Peyer's patch (tissue), 4 donors: ENCODE measurements at regions not wholly inside any gene's neighbourhood (a gene's known extent, or its start where the extent isn't known, plus 50 kb on each side); places are given as distances from the start of the nearest gene placed in this dataset.

Experiments
- DNase-seq, 3 donors: peaks; one replicate each; pipeline ENCODE4 v3.0.0-alpha.2; 2017 to 2019
- H3K27ac ChIP-seq, 4 donors: fragments of 200-600 bp; sonication (generic); one replicate each; pipeline ENCODE4 v1.5.1; 2016 to 2019
- H3K27me3 ChIP-seq, 2 donors: fragments of 200-600 bp; sonication (generic); one replicate each; pipeline ENCODE4 v1.5.1; 2019
- H3K36me3 ChIP-seq, 3 donors: fragments of 200-600 bp; sonication (generic); one replicate each; pipeline ENCODE4 v1.5.1; 2016 to 2019
- H3K4me1 ChIP-seq, 4 donors: fragments of 200-600 bp; sonication (generic); one replicate each; pipeline ENCODE4 v1.5.1; 2016 to 2019
- H3K4me3 ChIP-seq, 4 donors: fragments of 200-600 bp; sonication (generic); 1 replicate in 3 of 4; 2 replicates in 1 of 4; pipeline ENCODE4 v1.5.1; 2016 to 2019; ENCODE audit warnings: mild to moderate bottlenecking in 1 of 4
- H3K9me3 ChIP-seq, 4 donors: fragments of 200-600 bp; sonication (generic); one replicate each; pipeline ENCODE4 v1.5.1; 2016 to 2019; ENCODE audit warnings: mild to moderate bottlenecking in 1 of 4
- POLR2A ChIP-seq, 2 donors: fragments of 450-650 bp; IDR thresholded peaks; one replicate each; pipeline ENCODE4 v1.5.1; 2017; ENCODE audit warnings: antibody characterized with exemption in 2 of 2, mild to moderate bottlenecking in 2 of 2, moderate library complexity in 2 of 2
- TF ChIP-seq, protein P1 (sequence below), 6 experiments: fragments of 450-650 bp in 4 of 6; fragments of 200-600 bp in 2 of 6; sonication (generic) in 1 of 6; IDR thresholded peaks; one replicate each; pipeline ENCODE4 v1.5.1; 2017 to 2019; ENCODE audit warnings: antibody characterized with exemption in 6 of 6, mild to moderate bottlenecking in 3 of 6, moderate library complexity in 1 of 6

DNA sequence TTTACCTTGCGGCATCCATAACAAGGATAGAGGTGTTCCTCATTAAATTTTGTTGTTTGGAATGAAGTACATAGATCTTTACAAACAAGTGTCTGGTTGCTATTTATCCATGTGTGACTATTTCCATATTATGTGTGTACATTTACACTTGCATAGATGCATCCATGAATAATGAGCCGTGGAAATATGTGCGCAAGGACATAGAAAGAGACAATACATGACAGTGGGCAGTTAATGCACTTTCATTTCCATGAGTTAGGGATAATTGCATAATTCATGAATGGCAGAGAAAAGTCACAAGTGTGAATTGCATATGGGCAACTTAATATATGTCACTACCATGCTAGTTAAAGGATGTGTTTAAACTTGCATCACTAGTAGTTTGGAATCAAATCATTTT is 338.2 kb upstream of the PITX2 start:
- DNase-seq, result no peak
- TF ChIP-seq POLR2A (IDR thresholded peaks at IDR 0.05), result no peak
- TF ChIP-seq, protein P1, sequence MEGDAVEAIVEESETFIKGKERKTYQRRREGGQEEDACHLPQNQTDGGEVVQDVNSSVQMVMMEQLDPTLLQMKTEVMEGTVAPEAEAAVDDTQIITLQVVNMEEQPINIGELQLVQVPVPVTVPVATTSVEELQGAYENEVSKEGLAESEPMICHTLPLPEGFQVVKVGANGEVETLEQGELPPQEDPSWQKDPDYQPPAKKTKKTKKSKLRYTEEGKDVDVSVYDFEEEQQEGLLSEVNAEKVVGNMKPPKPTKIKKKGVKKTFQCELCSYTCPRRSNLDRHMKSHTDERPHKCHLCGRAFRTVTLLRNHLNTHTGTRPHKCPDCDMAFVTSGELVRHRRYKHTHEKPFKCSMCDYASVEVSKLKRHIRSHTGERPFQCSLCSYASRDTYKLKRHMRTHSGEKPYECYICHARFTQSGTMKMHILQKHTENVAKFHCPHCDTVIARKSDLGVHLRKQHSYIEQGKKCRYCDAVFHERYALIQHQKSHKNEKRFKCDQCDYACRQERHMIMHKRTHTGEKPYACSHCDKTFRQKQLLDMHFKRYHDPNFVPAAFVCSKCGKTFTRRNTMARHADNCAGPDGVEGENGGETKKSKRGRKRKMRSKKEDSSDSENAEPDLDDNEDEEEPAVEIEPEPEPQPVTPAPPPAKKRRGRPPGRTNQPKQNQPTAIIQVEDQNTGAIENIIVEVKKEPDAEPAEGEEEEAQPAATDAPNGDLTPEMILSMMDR (IDR thresholded peaks at IDR 0.05), result no peak

DNA sequence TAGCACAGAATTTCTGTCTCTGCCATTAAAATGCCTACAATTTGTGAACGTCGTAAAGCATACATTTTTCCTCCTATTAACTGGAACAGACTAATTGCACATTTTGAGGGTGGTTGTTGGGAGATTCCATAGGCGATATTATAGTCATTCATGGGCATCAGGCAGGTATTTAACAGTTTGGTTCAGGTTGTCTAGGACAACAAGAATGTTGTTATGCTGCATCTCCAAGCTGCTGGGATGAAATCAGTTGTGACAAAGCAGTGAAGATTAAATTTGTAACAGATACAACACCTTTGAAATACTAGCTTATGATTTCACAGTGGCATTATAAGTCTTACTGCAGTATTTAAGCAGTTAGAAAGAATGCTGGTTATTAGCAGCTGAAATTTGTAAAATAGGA is 339.7 kb upstream of the PITX2 start:
- no peaks in the 10 kb centered on the region for H3K36me3 ChIP-seq
- H3K27ac ChIP-seq, result no peak overlapping the region
- H3K9me3 ChIP-seq, result no peaks in the 10 kb centered on the region
- H3K4me3 ChIP-seq, result no peak overlapping the region
- H3K27me3 ChIP-seq, result no peaks in the 10 kb centered on the region
- TF ChIP-seq POLR2A (IDR thresholded peaks at IDR 0.05), result no peak
- TF ChIP-seq, protein P1 (IDR thresholded peaks at IDR 0.05), result no peak
- no peaks in the 10 kb centered on the region for H3K4me1 ChIP-seq
- DNase-seq, result no peak

More for the DNA sequence above, 338.2 kb upstream of the PITX2 start:
- Histone ChIP-seq H3K36me3 (no peaks in the 10 kb centered on the region), H3K4me3 (no peak overlapping the region), H3K4me1 (no peaks in the 10 kb centered on the region), H3K27ac (no peak overlapping the region), H3K27me3 (no peaks in the 10 kb centered on the region), H3K9me3 (no peaks in the 10 kb centered on the region)

DNA sequence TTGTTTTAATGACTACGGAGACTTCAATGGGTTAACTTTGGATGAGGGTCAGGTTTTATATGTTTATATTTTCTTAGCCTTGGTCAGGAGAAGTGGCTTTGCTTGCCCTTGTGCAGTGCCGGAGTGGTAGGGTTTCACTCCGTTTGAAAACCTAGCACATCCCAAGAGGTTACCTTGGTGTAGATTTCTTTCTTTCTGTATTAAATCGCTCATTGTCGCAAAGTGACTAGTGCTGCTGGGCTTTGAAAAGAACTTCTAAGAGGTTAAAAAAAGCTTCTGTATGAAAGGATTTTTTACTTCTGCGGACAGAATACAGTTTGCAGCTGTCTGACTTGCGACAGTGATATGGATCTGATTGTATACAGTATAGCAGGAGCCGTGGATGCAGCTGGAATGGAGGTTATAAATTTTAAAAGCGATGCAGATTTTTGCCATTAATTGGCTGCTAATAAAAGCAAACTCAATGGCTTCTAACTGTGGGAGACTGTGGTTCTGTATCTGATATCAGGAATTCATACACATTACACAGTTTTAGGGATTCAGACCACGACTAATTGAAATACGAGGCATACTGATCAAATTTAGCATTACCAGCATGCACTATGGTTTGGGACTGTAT is 340.9 kb upstream of the PITX2 start:
- no peaks in the 10 kb centered on the region for H3K27me3 ChIP-seq
- H3K4me1 ChIP-seq, result no peaks in the 10 kb centered on the region
- no peak overlapping the region for H3K27ac ChIP-seq
- no peak for TF ChIP-seq POLR2A (IDR thresholded peaks at IDR 0.05)
- TF ChIP-seq, protein P1 (IDR thresholded peaks at IDR 0.05), result no peak
- H3K9me3 ChIP-seq, result no peaks in the 10 kb centered on the region
- no peak overlapping the region for H3K4me3 ChIP-seq
- H3K36me3 ChIP-seq, result no peaks in the 10 kb centered on the region
- no peak for DNase-seq

DNA sequence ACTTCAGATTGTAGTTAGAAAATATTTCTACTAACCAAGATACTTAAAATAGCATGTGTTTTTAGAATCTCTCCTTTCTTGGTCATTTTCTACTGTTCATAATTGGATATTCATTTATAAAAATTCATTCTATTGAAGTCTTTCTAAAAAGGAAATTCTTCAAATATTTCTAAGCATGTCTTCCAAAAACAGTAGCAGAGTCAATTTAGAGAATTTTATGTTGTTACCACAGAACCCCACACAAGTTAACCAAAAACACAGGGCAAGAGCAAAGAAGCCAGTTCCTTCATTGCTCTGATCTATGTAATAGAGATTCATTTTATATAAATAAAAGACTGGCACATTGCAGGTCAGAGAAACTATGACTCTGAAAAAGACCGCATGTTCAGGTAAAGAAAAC is 345.1 kb upstream of the PITX2 start:
- Histone ChIP-seq H3K4me3 (no peak overlapping the region), H3K4me1 (no peaks in the 10 kb centered on the region), H3K9me3 (no peaks in the 10 kb centered on the region), H3K27me3 (no peaks in the 10 kb centered on the region), H3K27ac (no peak overlapping the region), H3K36me3 (no peaks in the 10 kb centered on the region)
- no peak for DNase-seq
- TF ChIP-seq POLR2A (IDR thresholded peaks at IDR 0.05), result no peak
- TF ChIP-seq, protein P1 (IDR thresholded peaks at IDR 0.05), result no peak

DNA sequence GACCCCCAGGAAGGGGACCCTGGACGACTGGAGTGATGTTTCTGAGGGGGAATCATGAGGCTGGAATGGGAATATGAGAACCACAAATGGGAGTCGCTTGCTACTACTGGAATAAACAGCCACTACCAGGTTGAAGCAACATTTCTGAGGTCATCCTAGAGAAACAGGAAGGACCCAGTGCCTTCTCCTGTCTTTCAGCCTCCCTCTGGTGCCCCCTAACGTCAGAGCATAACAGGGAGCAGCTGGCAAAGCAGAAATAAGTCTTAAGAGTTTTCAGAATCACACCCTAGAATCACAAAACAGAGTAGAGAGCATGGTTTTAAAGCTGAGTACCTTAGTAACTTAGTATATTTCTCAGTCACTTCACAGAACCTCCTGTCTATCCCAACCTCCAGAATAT is 347.8 kb upstream of the PITX2 start:
- Histone ChIP-seq H3K9me3 (no peaks in the 10 kb centered on the region), H3K36me3 (no peaks in the 10 kb centered on the region), H3K4me3 (no peak overlapping the region), H3K27me3 (no peaks in the 10 kb centered on the region), H3K4me1 (no peaks in the 10 kb centered on the region), H3K27ac (no peak overlapping the region)
- peak in 2 of 3 donors; percentile 51 to 72 for DNase-seq
- TF ChIP-seq POLR2A (IDR thresholded peaks at IDR 0.05), result no peak
- TF ChIP-seq, protein P1 (IDR thresholded peaks at IDR 0.05), result peak in 4 of 6 experiments; percentile 21 to 65 (median 55)

DNA sequence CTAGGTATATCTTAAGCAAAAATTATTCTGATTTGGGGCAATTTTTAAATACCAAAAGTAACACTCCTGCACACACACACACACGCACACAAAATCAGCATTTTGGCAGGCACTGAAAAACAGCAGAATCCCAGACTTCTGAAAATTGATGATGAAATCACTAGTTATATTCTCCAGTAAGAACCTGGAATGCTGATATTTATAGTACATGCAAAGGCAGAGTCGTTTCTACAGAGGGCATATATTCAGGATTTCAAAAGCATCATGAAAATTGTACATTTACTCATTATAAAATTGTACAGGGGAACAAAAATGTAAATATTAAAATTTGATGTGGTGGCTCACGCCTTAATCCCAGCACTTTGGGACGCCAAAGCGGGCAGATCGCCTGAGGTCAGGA is 352.5 kb upstream of the PITX2 start:
- no peak overlapping the region for H3K4me3 ChIP-seq
- DNase-seq, result no peak
- no peak for TF ChIP-seq POLR2A (IDR thresholded peaks at IDR 0.05)
- TF ChIP-seq, protein P1 (IDR thresholded peaks at IDR 0.05), result no peak
- no peaks in the 10 kb centered on the region for H3K36me3 ChIP-seq
- no peaks in the 10 kb centered on the region for H3K27me3 ChIP-seq
- H3K27ac ChIP-seq, result no peak overlapping the region
- H3K4me1 ChIP-seq, result no peaks in the 10 kb centered on the region
- no peaks in the 10 kb centered on the region for H3K9me3 ChIP-seq
